PC-9 (cell line): ENCODE measurements at regions not wholly inside any gene's neighbourhood (a gene's known extent, or its start where the extent isn't known, plus 50 kb on each side); places are given as distances from the start of the nearest gene placed in this dataset.

Experiments
- BruUV-seq: library from RNA; stranded (reverse); fragments of 400-500 nt; replicated peaks from 2 replicates; lab custom pipeline; 2021; lab: Mats Ljungman, UMichigan
- CTCF ChIA-PET: fragments of 300-600 bp; sonication (Branson Sonifier 250); formaldehyde crosslinking; loops from one replicate; lab custom pipeline; 2022; ENCODE audit warnings: antibody characterized with exemption; lab: Charles Lee
- POLR2A ChIA-PET: fragments of 300-600 bp; sonication (Branson Sonifier 250); formaldehyde crosslinking; loops from one replicate; lab custom pipeline; 2022; ENCODE audit warnings: antibody characterized with exemption; ENCODE audit not compliant: unreplicated experiment; lab: Charles Lee
- DNase-seq, 2 experiments: peaks; one replicate each; pipeline versions ENCODE4 v3.0.0 to v3.0.0-alpha.2; 2015 to 2022; ENCODE audit warnings: mixed read lengths in 1 of 2
- H2AFZ ChIP-seq: fragments of 200-600 bp; sonication (generic); 2 replicates; pipeline ENCODE4 v1.8.1; 2017; ENCODE audit warnings: antibody characterized with exemption
- H3F3A ChIP-seq: fragments of 200-600 bp; sonication (generic); 2 replicates; pipeline ENCODE4 v1.8.1; 2017; ENCODE audit warnings: antibody characterized with exemption, mild to moderate bottlenecking, low read depth; ENCODE audit not compliant: insufficient read depth
- H3K27ac ChIP-seq: fragments of 200-600 bp; sonication (generic); 2 replicates; pipeline ENCODE4 v1.6.1; 2016; ENCODE audit warnings: mixed run types
- H3K27me3 ChIP-seq: fragments of 200-600 bp; sonication (generic); 2 replicates; pipeline ENCODE4 v1.6.1; 2016; ENCODE audit warnings: low read depth, mixed run types; ENCODE audit not compliant: insufficient read depth
- H3K36me3 ChIP-seq: fragments of 200-600 bp; sonication (generic); 2 replicates; pipeline ENCODE4 v1.6.1; 2016; ENCODE audit warnings: low read depth, mixed run types
- H3K4me1 ChIP-seq: fragments of 200-600 bp; sonication (generic); replicated peaks from 2 replicates; pipeline ENCODE4 v1.6.1; 2016; ENCODE audit warnings: mixed run types; ENCODE audit not compliant: insufficient read depth
- H3K4me2 ChIP-seq: fragments of 200-600 bp; sonication (generic); 2 replicates; pipeline ENCODE4 v1.6.1; 2017; ENCODE audit warnings: mixed run types
- H3K4me3 ChIP-seq: fragments of 200-600 bp; sonication (generic); 2 replicates; pipeline ENCODE4 v1.6.1; 2016; ENCODE audit warnings: mixed run types
- H3K79me2 ChIP-seq: fragments of 200-600 bp; sonication (generic); 2 replicates; pipeline ENCODE4 v1.6.1; 2017; ENCODE audit warnings: low read depth, mixed run types
- H3K9me2 ChIP-seq: fragments of 200-600 bp; sonication (generic); 2 replicates; pipeline ENCODE4 v1.8.1; 2017; ENCODE audit warnings: mild to moderate bottlenecking; ENCODE audit not compliant: insufficient read depth
- H3K9me3 ChIP-seq: fragments of 200-600 bp; sonication (generic); 2 replicates; pipeline ENCODE4 v1.8.1; 2016; ENCODE audit warnings: low read depth; ENCODE audit not compliant: insufficient read depth
- H4K20me1 ChIP-seq: fragments of 200-600 bp; sonication (generic); 2 replicates; pipeline ENCODE4 v1.8.1; 2017; ENCODE audit not compliant: insufficient read depth
- EZH2 ChIP-seq: fragments of 200-600 bp; sonication (generic); IDR thresholded peaks from 2 replicates; pipeline ENCODE4 v1.8.0; 2017; ENCODE audit warnings: antibody characterized with exemption, low read depth
- intact Hi-C: fragments of 100-400 bp; cut with micrococcal nuclease; formaldehyde crosslinking; loops from one replicate; pipeline ENCODE4 v1.10.0; 2022; ENCODE audit not compliant: unreplicated experiment
- TF ChIP-seq, protein P1 (sequence below): fragments of 200-600 bp; sonication (generic); conservative IDR thresholded peaks from 2 replicates; pipeline ENCODE4 v1.6.1; 2017; ENCODE audit warnings: mixed run types, antibody characterized with exemption, mild to moderate bottlenecking, moderate library complexity

DNA sequence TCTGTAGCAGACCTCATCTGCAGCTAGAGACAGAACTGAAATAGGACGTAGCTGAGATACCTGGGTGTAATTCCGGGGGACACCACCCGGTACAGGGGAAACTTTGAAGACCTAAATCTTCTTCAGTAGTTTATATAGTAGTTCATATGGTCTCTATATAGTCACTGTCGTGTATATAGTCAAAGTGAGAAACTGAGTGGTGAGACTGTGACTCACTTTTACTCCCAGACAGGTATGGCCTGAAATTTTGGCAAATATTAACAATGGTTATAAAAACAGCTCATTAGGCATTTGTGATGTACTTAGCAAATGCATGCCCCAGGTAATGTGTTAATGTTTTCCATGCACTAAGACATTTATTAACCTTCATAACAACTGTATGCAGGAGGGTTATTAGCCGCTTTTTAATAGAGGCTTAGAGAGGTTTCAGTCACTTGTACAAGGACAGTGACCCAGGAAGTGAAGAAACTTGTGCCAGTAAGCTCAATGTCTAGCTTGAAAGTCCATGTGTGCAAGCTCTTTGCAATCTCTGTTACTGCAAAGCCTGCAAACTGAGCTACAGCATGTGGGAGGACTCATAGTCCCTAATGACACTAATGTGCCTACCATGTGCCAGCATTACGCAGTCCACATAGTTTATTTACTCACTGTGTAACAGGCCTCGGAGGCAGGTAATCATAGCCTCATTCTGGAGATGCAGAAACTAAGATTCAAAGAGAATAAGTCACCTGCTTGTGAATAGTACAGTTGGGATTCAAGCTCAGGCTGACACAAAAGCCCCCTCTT is 165.4 kb upstream of the CHD6 start:
- Histone ChIP-seq H3K27me3 (peaks cover 8% of the 10 kb centered on the region), H3F3A (no peaks in the 10 kb centered on the region), H3K9me3 (no peaks in the 10 kb centered on the region), H3K4me3 (no peak overlapping the region), H3K4me1 (no peaks in the 10 kb centered on the region), H4K20me1 (no peaks in the 10 kb centered on the region), H3K79me2 (no peaks in the 10 kb centered on the region), H3K36me3 (no peaks in the 10 kb centered on the region), H3K4me2 (no peak overlapping the region), H2AFZ (no peak overlapping the region), H3K9me2 (peaks cover 4% of the 10 kb centered on the region; the same call in 1 of the 2 replicates), H3K27ac (no peak overlapping the region)
- POLR2A ChIA-PET: no interaction called here
- TF ChIP-seq EZH2: no peak
- TF ChIP-seq, protein P1, sequence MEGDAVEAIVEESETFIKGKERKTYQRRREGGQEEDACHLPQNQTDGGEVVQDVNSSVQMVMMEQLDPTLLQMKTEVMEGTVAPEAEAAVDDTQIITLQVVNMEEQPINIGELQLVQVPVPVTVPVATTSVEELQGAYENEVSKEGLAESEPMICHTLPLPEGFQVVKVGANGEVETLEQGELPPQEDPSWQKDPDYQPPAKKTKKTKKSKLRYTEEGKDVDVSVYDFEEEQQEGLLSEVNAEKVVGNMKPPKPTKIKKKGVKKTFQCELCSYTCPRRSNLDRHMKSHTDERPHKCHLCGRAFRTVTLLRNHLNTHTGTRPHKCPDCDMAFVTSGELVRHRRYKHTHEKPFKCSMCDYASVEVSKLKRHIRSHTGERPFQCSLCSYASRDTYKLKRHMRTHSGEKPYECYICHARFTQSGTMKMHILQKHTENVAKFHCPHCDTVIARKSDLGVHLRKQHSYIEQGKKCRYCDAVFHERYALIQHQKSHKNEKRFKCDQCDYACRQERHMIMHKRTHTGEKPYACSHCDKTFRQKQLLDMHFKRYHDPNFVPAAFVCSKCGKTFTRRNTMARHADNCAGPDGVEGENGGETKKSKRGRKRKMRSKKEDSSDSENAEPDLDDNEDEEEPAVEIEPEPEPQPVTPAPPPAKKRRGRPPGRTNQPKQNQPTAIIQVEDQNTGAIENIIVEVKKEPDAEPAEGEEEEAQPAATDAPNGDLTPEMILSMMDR: no peak
- CTCF ChIA-PET: interaction anchor here (0.6 kb wide), 1 partner anchor 37 kb away, joined by 10 read pairs; no protein-coding TSS in a partner anchor
- no TSS peak for BruUV-seq
- no peak for DNase-seq
- intact Hi-C loops: no loop called here

DNA sequence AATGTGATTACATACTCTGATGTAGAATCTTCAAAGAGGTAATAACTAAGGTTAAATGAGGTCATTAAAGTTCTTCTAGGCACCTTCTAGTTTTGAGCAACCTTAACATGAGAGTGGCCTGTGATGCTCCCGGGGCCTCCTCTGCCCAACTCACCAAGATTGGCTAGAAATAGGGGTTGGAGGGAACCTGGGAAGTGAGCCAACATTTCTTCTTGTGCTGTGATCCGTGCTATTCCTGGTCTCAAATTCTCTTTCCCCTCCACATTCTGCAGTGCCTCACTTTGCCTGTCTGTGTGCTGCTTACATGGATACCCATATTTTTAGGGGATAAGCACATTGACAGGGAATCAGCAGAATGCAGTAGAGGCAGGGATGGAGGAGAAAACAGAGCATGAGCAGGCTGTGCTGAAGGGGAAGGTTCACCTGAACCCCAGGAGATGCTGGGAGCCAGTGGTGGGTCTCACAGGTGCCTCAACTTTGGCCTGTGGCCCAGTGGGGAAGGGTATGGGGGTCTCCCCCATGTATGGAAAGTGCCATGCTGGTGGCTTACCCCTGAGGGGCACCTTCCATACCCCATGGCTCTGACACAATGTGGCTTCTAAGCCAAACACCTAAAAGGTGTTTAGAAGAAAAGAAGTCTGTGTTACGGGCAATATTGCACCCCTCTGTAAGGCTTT is 164.7 kb upstream of the CHD6 start:
- H4K20me1 ChIP-seq: no peaks in the 10 kb centered on the region
- no peak overlapping the region for H3K27ac ChIP-seq
- H3K9me3 ChIP-seq: no peaks in the 10 kb centered on the region
- H3K36me3 ChIP-seq: no peaks in the 10 kb centered on the region
- BruUV-seq: no TSS peak
- no peaks in the 10 kb centered on the region for H3K4me1 ChIP-seq
- ChIA-PET CTCF (no interaction called here), POLR2A (no interaction called here)
- no peak overlapping the region for H3K4me3 ChIP-seq
- peaks cover 8% of the 10 kb centered on the region for H3K27me3 ChIP-seq
- no peaks in the 10 kb centered on the region for H3F3A ChIP-seq
- TF ChIP-seq, protein P1: no peak
- TF ChIP-seq EZH2: no peak
- no peak overlapping the region for H2AFZ ChIP-seq
- intact Hi-C loops: no loop called here
- peaks cover 4% of the 10 kb centered on the region; the same call in 1 of the 2 replicates for H3K9me2 ChIP-seq
- no peak for DNase-seq
- no peaks in the 10 kb centered on the region for H3K79me2 ChIP-seq
- H3K4me2 ChIP-seq: no peak overlapping the region

DNA sequence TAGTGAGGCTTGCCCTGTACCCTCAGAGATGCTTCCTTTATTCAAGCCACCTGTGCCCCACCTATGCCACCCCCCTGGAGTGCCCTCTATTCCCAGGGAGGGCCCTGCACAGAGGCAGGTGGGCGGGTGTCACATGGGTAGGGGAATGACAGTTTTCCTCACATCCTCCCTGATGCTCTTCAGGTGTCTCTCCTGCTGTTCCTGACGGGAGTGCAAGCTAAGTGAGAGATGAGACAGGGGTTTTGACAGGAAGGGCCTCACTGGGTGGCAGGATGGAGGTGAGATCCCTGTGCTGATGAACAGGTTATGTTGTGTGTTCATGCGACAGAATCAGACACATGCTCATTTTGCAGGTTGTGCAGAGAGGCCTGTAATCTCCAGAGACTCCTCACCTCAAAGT is 164.1 kb upstream of the CHD6 start:
- no TSS peak for BruUV-seq
- H3K4me2 ChIP-seq: no peak overlapping the region

More for the DNA sequence above, 164.1 kb upstream of the CHD6 start:
- no peaks in the 10 kb centered on the region for H3K4me1 ChIP-seq
- H3K79me2 ChIP-seq: no peaks in the 10 kb centered on the region
- CTCF ChIA-PET: no interaction called here
- no peak overlapping the region for H2AFZ ChIP-seq
- no peaks in the 10 kb centered on the region for H3K36me3 ChIP-seq
- TF ChIP-seq, protein P1: no peak
- no peak for TF ChIP-seq EZH2
- no peaks in the 10 kb centered on the region for H4K20me1 ChIP-seq
- H3K9me2 ChIP-seq: peaks cover 4% of the 10 kb centered on the region; the same call in 1 of the 2 replicates
- POLR2A ChIA-PET: no interaction called here
- no peak overlapping the region for H3K4me3 ChIP-seq
- DNase-seq: no peak
- H3K9me3 ChIP-seq: no peaks in the 10 kb centered on the region
- peaks cover 8% of the 10 kb centered on the region for H3K27me3 ChIP-seq
- no peak overlapping the region for H3K27ac ChIP-seq
- intact Hi-C loops: no loop called here
- H3F3A ChIP-seq: no peaks in the 10 kb centered on the region
